Posterior cingulate gyrus (tissue), 11 donors: ENCODE measurements at regions not wholly inside any gene's neighbourhood (a gene's known extent, or its start where the extent isn't known, plus 50 kb on each side); places are given as distances from the start of the nearest gene placed in this dataset.
"Not testable (repeated sequence)": the region's sequence is repeated elsewhere in the genome, so short reads cannot be mapped to it uniquely, and the experiment has no call there.

Experiments
- DNase-seq, 10 donors: peaks; one replicate each; pipeline versions ENCODE4 v3.0.0 to v3.0.0-alpha.2; 2020 to 2021; ENCODE audit warnings: mixed read lengths in 3 of 10
- intact Hi-C: fragments of 100-400 bp; cut with DNase I; formaldehyde crosslinking; loops from one replicate; pipeline ENCODE4 v1.15.1; 2023

DNA sequence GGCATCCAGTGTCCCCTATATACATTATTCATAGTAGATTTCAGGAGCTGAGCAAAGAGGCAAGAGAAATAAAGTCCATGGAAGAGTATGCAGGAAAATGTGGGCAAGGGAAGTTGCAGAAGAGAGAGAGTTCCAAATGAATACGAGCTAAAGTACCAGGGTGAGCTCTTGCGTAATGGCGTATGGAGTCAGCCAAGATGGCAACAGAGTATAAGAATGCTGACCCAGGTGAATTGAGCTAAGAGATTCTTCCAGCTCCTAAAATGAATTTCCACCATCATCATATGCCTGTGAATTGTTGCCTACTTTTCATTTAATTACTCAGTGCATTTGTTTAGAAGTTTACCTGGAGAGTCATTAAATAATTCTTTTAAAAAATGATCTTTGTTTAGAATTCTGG, 153.2 kb upstream of the CNTNAP4 start:
- intact Hi-C loops, result no loop called here
- no peak for DNase-seq

DNA sequence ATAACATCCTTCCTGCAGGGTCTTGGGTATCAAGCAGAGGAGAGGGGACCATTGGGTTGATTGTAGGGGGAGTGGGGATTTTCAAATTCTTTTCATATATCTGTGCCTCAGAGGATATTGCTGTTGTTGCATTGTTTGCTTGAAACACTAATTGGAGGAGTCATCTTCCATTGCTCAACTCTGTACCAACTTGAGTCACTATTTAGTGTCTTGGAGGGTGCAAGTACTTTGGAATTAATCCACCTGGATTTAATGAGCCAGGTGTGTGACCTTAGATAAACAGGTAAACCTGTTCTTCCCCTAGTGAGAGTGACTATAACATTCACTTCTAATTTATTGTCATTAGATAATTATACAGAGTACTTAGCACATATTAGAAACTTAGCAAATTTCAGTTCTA, 151.3 kb upstream of the CNTNAP4 start:
- no peak for DNase-seq
- intact Hi-C loops, result no loop called here

DNA sequence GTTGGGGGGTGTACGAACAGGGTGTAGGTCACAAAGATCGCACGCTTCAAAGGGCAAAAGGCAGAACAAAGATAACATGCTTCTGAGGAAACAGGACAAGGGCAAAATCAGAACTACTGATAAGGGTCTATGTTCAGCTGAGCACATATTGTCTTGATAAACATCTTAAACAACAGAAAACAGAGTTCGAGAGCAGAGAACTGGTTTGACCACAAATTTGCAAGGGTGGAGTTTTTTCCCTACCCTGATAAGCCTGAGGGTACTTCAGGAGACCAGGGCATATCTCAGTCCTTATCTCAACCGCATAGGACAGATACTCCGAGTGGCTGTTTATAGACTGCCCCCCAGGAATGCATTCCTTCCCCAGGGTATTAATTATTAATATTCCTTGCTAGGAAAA, 139.1 kb upstream of the CNTNAP4 start:
- intact Hi-C loops, DNase-seq: not testable (repeated sequence)

DNA sequence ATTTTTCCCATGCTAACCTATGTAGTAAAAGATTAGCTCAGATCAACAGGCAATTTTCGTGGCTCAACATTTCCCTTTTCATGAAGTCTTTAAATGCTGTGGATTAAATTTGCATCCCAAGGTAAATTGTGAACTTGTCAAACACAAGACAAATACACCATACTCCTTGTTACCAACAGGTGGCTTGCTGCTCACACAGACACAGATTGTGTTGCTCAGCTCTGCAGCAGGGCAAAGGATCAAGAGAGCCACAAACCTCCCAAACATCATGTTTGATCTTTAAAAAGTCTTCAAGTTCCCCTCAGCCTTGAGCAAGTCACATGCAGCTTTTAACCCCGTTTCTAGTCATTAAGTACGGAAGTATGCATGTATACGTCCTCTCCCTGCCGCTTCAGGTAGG, 119.6 kb upstream of the CNTNAP4 start:
- intact Hi-C loops, result no loop called here

DNA sequence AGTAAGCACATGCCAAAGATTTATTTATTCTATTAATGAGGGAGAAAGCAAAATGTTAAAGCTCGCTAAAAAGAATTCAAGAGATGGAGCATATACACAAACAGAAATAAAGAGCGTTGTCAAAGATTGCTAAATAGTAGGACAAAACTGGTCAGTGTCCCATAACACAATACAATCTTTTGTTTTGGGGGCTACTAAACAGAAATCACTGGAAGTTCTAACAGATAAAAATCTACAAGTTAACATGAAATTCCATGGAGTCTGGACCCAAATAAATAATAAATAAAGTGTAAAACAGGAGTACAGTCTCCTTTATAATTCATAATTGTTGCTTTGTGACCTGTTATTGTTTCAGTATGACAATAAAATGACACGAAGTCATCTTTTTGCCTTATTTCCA, 115.2 kb upstream of the CNTNAP4 start:
- intact Hi-C loops, result no loop called here
- DNase-seq, result no peak

More for the DNA sequence above, 119.6 kb upstream of the CNTNAP4 start:
- no peak for DNase-seq

DNA sequence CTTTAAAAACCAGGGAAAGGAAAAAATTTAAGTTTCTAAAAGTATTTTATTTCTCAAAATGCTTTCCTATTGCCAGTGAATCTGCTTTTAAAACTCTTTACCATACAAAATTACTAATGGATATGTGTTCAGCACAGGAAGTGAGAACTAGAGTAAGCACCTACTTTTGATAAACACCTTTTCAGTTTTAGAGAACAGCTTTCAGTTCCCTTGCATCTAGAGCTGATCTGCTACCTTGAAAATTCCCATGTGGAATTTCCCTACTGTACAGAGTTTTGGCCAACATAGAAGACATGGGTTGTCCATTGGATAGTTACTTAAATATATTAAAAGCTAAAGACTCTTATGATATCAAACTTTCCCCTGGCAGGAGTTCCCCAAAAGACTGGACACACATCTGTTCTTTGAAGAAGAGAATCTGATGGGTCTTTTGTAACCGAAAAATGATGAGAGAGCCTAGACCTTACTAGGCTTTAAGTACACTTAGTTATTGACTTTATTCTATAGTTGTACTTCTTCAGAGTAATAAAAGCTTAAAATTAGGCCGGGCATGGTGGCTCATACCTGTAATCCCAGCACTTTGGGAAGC, 112.1 kb upstream of the CNTNAP4 start:
- intact Hi-C loops, result no loop called here
- DNase-seq, result no peak

DNA sequence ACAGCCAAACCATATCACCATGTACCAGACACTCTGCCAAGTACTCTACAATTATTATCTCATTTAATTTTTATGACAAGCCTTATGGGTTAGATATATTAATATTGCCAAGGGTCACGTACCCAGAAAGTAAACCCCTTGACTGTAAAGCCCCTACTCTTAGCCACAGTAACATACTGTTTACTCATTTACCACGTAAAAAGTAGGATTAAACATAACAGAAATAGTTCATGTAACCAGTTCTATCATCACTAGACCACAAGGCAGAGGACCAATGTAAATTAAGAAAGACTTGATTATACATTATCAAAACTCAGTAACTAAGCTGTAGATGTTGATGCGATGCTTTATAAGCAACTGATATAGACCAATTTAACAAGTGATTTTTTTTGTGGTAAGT, 101.5 kb upstream of the CNTNAP4 start:
- intact Hi-C loops, result no loop called here
- no peak for DNase-seq

DNA sequence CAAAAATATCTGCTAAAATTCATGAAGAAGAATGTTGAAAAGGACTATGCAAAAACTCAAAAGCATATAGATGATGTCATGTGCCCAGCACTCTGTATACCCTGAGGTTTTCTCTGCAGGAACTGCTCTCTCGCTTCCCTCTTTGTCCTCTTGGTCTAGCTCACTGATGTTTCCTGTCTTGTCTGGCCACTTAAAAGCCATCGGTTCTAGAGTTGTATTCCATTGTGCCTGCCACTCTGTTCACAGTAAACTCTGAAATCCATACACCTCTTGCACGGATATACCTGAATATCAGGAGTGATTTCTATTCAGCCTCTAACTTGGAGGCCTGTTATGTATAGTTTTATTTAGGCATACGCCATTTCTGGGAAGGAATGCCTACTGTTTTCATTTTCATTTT, 101.0 kb upstream of the CNTNAP4 start:
- intact Hi-C loops, result no loop called here
- DNase-seq, result no peak

DNA sequence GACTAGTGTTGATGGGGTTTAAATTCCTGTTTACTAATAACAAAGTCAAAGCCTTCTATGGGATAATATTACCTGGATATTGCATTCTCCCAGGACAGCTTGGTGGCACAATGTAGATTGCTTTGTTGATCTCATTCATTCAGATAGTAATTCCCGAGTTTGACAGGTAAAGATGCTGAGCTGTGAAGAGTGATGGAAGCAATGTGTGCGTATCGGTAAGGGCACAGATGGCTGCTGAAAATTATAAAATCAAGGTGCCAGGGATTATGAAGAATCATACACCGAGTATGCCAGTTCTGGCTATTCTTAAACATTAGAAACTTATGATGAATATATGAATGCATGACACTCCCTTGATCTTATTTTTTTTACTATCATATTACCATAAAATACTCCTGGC, 100.6 kb upstream of the CNTNAP4 start:
- DNase-seq, result no peak
- intact Hi-C loops, result no loop called here

DNA sequence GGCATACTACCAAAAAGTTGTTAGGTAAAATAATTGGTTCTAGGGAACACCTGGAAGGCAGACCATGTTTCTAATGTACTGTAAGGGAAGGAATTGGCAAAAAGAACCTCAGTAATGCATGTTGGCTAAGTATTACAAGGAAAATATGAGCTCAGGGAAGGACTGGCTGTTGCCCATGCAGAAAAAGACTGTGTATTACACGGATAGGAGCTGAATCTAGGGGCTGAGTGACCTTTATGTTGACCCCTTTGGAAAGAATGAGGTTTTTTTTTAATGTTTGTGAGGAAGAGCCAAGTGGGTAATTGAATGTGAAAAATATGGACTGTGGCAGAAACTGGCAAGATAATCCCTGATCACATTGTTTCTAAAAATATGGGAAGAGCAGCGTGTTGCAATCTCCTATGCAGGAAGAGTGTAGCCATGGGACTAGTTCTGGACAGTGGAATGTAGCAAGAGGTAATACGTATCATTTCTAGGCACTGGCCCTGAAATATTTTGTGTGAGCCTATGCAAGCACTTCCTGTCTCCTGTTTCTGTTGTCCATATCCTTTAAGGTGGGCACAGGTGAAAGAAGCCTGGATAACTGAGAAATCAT, 95.1 kb upstream of the CNTNAP4 start:
- no peak for DNase-seq
- intact Hi-C loops, result no loop called here

DNA sequence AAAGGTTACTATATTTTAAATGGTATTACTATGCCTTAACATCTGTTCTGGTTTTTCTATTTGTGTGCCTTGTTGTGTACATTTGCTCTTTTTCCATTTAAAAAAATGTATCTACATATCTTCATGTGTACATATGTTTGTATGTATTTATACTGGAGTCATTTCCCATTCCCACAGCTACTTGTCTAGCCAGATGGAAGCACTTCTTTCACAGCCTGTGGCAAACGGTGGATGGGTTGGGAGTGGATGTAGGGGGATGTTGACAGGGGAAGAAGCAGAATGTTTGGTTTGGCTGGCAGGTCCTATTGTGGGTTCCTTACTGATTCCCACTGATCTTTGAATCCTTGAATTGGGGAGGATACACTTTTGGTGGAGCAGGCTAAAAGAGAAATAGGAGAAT, 93.6 kb upstream of the CNTNAP4 start:
- no peak for DNase-seq
- intact Hi-C loops, result no loop called here

DNA sequence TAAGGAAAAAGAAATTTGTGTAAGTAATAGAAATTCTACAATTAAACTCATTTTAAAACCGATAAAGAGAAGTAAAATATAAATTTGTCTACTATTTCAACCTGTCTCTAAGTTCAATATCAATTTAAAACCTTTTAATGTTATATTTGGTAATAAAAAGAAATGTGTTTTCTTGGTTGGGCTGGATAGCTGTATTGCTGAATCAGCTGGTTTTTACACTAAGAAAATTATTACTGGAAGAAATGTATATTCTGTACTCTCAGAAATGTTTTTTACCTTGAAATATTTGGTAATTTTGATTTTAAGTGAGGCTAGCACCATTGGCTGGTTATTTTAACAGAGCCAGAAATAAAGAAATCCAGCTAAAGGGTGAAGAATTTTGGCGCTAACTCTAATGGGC, 87.1 kb upstream of the CNTNAP4 start:
- DNase-seq, result no peak
- intact Hi-C loops, result no loop called here

DNA sequence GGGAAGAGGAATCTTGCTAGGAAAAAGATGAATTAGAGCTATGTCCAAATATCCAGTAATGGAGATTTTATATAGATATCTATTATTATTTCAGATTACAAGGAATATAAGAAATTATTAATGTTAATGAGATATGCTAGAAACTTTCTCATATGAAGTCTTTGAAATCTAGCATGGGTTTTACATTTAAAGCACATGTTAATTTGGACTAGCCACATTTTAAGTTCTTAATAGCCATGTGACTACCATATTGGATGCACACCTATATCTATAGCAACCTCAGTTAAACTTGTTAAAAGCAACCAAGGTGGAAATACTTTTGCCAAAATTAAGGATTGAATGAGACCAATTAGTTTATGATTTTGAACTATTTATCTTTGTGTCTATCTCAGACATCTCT, 86.7 kb upstream of the CNTNAP4 start:
- intact Hi-C loops, result no loop called here

DNA sequence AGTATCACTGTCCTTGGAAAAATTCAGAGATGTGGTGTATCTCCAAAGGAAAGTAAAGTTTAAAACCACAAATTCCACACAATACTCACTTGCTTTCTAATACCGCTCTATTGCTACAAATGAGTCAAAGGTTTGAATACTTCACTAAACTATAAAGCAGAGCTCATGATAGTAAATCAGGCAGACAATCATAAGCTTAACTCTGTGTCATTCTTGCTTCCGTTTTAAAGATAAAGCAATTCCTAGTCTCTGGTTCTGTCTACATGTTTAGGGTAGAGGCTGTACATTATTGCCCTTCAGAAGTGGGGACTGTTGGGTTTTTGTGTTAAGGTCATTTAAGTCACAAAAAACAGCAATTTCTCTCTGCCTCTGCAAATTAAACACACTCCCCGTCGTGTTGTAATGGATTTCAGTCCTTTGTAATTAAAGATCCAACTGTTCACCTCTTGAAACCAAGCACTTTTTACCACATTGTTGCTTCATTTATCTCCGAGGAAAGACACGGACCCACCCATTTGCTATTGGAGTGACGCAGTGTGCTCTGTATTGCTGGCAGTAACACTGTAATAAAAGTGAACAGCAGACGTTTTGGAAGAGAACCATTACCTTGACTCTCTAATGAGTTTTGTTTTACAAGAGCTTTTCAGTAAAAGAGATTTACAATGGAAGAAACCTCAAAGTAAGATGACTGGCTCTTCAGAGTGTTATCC, 83.1 kb upstream of the CNTNAP4 start:
- intact Hi-C loops, result no loop called here
- DNase-seq, result no peak

More for the DNA sequence above, 86.7 kb upstream of the CNTNAP4 start:
- DNase-seq, result no peak

DNA sequence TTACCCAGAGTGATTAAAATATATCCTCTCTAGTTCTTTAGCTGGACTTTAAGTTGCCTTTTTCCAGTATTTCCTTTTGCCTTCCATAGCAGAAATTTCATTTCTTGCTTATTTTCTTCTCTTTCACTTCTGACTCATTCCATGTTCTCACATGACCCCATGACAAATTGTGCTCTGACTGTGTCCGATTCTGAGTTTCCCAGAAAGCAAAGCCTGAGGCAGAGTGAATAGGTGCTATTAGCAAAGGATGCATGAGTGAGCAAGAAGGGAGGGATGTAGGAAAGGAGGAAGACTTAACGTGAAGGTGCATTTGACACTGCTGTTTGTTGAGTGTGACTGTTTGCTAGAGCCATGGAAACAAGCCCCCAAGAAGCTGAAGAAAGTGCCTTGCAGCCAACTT, 82.6 kb upstream of the CNTNAP4 start:
- intact Hi-C loops, result no loop called here
- no peak for DNase-seq

DNA sequence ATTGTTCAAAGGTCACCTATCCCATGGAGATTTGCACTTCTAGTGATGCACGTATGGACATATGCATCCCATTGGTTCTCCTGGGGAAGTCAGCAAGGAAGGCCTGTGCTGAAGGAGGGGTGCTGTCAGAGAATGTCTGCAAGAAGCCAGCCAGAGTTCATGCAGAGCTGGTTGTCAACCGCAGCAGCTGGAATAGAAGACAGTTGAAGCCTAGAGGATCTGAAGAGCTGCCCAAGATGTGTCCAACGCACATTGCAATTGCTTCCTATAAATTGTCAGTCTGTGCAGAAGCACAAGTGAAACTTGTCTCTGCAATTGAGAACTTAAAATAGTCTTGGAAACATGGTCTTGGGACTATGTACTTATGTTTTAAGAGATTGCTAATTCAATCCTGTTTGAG, 82.1 kb upstream of the CNTNAP4 start:
- no peak for DNase-seq
- intact Hi-C loops, result no loop called here

DNA sequence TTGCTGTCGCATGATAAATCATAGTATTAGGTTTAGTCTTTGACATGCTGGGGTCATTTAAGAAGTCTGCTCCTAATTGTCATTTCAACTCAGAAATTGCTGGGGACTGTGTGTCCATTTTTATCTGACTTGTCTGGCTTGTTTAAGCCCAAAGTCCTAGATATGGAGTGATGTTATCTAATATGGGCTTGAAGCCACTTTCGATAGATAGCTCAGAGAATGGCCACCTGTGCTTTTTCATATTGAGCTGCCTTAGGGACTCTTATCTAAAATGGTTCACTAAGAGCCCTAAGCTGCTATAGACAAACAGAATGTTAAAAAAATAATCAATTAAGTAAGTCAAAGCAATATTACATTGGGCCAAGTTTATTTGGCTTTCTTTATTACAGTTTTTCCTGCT, 81.6 kb upstream of the CNTNAP4 start:
- DNase-seq, result no peak
- intact Hi-C loops, result no loop called here

DNA sequence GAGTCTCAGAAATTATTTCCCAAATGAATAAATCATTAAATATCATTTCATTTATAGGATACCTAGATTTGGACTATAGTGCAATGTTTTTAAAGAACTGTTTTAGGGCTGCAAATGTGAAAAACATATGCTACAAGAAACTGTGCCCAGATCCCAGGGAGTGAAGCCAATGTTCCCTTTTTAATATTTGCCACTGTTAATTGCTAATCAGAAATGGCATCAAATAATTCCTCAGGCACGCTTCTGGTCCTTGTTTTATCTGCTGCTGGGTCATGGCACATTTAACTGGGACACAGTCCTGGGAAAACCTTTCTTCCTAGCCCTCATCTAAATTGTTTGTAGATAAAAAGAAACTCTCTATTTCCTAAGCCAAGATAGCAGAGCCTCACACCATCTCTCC, 79.3 kb upstream of the CNTNAP4 start:
- DNase-seq, result no peak
- intact Hi-C loops, result no loop called here

DNA sequence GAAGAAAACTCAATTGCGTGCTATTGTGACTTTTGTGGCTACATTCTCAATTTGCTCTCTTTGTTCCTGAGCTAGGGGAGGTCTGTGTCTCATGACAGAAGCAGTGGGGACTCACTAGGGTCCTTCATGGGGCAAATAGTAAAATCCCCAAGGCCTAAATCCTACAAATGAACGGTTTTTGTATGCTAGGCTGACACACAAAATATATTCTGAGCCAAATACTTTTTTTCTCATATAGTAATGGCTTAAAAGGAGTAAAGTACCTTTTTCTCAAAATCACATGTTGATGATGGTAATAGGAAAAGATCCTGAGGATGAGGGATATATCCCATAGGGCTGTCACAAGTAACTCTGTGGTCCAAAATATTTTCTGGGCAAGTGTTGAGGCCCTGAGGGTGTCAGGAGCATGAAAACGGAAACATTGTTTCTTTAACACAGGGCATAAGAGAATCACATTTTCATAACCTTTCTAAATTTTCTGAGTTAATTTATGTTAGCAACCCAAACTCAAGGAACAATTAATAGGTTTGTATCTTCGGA, 77.5 kb upstream of the CNTNAP4 start:
- intact Hi-C loops, result no loop called here
- no peak for DNase-seq

DNA sequence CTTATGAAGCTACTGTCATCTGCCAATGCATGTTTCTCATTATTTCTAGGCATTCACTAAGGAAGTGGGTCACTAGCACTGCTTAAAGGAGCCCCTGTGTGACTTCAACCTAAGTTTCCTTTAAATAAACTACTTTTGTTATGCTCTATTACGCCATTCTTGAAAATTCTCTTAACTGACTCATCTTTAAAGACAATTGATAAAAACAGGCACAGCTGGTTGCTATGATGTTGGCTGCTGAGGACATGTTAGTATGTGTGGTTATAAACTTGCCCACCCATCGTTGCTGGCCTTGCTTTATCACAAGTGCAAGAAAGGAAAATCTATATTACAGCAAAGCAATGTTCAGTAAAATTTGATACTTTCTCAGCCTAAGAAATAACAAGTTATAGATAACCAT, 75.8 kb upstream of the CNTNAP4 start:
- intact Hi-C loops, result no loop called here
- DNase-seq, result no peak

DNA sequence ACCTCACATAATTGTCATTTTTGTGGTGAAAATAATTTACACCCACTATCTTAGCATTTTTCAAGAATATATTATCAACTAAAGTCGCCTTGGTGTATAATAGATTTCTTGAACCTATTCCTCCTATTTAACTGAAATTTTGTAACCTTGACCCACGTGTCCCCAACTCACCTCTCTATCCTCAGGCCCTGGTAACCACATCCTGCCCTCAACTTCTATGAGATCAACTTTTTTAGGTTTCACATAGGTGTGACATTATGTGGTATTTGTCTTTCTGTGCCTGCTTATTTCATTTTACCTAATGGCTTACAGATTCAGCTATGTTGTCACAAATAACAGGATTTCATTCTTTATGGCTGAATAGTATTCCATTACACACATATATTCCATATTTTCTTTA, 73.0 kb upstream of the CNTNAP4 start:
- intact Hi-C loops, result no loop called here
- no peak for DNase-seq

DNA sequence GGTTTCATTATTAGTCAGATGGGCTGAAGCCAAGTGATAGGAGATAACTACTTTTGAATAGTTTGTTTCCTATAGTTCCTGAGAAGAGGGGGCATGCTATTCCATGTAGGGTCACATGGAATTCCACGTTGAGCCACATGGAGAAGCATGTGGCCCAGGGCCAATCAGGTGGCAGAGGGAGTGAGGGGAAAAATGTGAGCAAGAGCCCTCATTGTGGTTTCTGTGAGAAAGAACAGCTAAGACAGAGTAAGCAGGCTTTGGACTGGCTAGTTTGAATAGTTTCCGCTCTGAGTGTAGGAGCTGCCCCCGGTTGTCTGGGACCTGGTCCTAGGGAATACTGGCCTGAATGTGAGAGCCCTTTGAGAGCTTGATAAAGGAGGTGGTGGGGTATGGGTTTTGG, 69.9 kb upstream of the CNTNAP4 start:
- intact Hi-C loops, result no loop called here
- no peak for DNase-seq
